SJSA1 (cell line): ENCODE measurements at regions not wholly inside any gene's neighbourhood (a gene's known extent, or its start where the extent isn't known, plus 50 kb on each side); places are given as distances from the start of the nearest gene placed in this dataset.

ENCODE experiments used
- DNase-seq, 2 experiments: peaks; one replicate each; pipeline ENCODE4 v3.0.0-alpha.2; 2015 to 2020; ENCODE audit warnings: low spot score in 2 of 2, low read depth in 1 of 2
- H3K27ac ChIP-seq: fragments of 250-450 bp; sonication (Bioruptor Pico); 2 replicates; pipeline ENCODE4 v1.5.1; 2020; ENCODE audit warnings: mild to moderate bottlenecking, moderate library complexity
- H3K27me3 ChIP-seq: fragments of 250-450 bp; sonication (Bioruptor Pico); replicated peaks from 2 replicates; pipeline ENCODE4 v1.5.1; 2020; ENCODE audit warnings: mild to moderate bottlenecking, moderate library complexity
- H3K36me3 ChIP-seq: fragments of 250-450 bp; sonication (Bioruptor Pico); 2 replicates; pipeline ENCODE4 v1.5.1; 2020; ENCODE audit warnings: mild to moderate bottlenecking
- H3K4me1 ChIP-seq: fragments of 250-450 bp; sonication (Bioruptor Pico); replicated peaks from 2 replicates; pipeline ENCODE4 v1.6.1; 2021; ENCODE audit warnings: mild to moderate bottlenecking
- H3K4me3 ChIP-seq: fragments of 250-450 bp; sonication (Bioruptor Pico); 2 replicates; pipeline ENCODE4 v1.5.1; 2020; ENCODE audit warnings: mild to moderate bottlenecking
- H3K9me3 ChIP-seq: fragments of 250-450 bp; sonication (Bioruptor Pico); replicated peaks from 2 replicates; pipeline ENCODE4 v1.5.1; 2020; ENCODE audit warnings: mild to moderate bottlenecking

DNA sequence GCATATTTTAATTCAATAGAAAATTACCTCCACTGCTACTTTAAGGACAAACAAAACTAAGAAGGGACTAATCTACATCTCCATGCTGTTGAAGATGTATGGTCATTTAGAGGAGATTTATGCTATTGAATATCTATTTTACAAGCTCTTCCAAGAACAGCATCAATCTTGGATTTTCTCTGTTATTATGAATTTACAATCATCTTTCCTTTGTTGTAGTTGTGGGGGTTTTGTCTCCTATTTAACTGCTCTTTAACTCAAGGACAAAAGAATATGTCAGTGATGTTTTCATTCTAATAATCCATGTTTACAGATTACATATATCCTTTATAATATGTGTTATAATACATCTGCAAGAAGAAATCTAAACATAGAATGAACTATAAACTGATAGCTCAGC is 907.8 kb downstream of the ROBO2 start:
- Histone ChIP-seq H3K4me1 (no peaks in the 10 kb centered on the region), H3K9me3 (no peaks in the 10 kb centered on the region), H3K4me3 (no peak overlapping the region)

GRCh38 chr3:77967621-77968020 is 927.7 kb downstream of the ROBO2 start:
- Histone ChIP-seq H3K27me3 (no peaks in the 10 kb centered on the region), H3K9me3 (no peaks in the 10 kb centered on the region), H3K36me3 (no peaks in the 10 kb centered on the region), H3K4me1 (no peaks in the 10 kb centered on the region), H3K27ac (no peak overlapping the region), H3K4me3 (no peak overlapping the region)
- DNase-seq = no peak

More for the DNA sequence above, 907.8 kb downstream of the ROBO2 start:
- no peak overlapping the region for H3K27ac ChIP-seq
- DNase-seq = no peak
- no peaks in the 10 kb centered on the region for H3K27me3 ChIP-seq
- no peaks in the 10 kb centered on the region for H3K36me3 ChIP-seq

DNA sequence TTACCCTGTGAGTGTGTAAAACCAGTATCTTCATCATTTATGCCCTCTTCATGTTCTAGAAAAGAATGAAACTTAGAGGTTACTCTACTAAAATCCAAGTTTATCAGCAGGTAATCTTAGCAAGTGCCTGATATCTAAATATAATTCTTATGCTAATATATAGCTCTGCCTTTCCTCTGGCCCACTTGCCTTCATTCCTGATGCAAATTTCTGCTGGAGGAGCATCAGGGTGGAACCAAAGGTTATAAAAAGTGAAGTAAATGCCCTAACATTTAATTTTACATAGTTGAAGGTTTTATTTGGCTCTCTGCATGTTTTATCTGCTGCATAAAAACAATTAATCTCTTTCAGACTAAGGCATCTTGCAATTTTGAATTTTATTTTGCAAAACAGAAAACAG is 936.2 kb downstream of the ROBO2 start:
- H3K4me3 ChIP-seq = no peak overlapping the region
- no peak for DNase-seq
- no peaks in the 10 kb centered on the region for H3K27me3 ChIP-seq
- no peaks in the 10 kb centered on the region for H3K4me1 ChIP-seq
- H3K36me3 ChIP-seq = no peaks in the 10 kb centered on the region
- no peak overlapping the region for H3K27ac ChIP-seq
- H3K9me3 ChIP-seq = no peaks in the 10 kb centered on the region

GRCh38 chr3:78003090-78003489 is 963.2 kb downstream of the ROBO2 start:
- Histone ChIP-seq H3K4me1 (no peaks in the 10 kb centered on the region), H3K9me3 (no peaks in the 10 kb centered on the region), H3K4me3 (no peak overlapping the region), H3K27me3 (no peaks in the 10 kb centered on the region), H3K36me3 (no peaks in the 10 kb centered on the region), H3K27ac (no peak overlapping the region)
- DNase-seq = peak in 1 of 2 experiments; percentile 38

DNA sequence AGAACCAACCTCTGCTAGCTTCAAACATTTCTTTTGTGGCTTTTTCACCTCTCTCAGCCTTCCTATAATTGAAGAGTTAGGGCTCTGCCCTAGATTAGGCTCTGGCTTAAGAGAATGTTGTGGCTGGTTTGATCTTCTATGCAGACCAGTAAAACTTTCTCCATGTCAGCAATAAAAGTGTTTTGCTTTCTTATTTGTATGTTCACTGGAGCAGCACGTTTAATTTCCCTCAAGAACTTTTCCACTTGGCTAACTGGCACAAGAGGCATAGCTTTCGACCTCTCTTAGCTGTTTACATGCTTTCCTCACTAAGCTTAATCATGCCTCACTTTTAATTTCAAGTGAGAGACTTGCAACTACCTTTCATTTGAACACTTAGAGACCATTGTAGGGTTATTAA is 964.7 kb downstream of the ROBO2 start:
- H3K4me1 ChIP-seq = no peaks in the 10 kb centered on the region
- H3K9me3 ChIP-seq = no peaks in the 10 kb centered on the region
- no peaks in the 10 kb centered on the region for H3K27me3 ChIP-seq
- H3K4me3 ChIP-seq = no peak overlapping the region
- DNase-seq = no peak
- H3K36me3 ChIP-seq = no peaks in the 10 kb centered on the region
- H3K27ac ChIP-seq = no peak overlapping the region

- Histone ChIP-seq H3K36me3 (no peaks in the 10 kb centered on the region), H3K9me3 (no peaks in the 10 kb centered on the region), H3K4me1 (no peaks in the 10 kb centered on the region), H3K27me3 (no peaks in the 10 kb centered on the region), H3K4me3 (no peak overlapping the region), H3K27ac (no peak overlapping the region)
- no peak for DNase-seq
Observed at GRCh38 chr3:78013653-78014052, 973.8 kb downstream of the ROBO2 start.

DNA sequence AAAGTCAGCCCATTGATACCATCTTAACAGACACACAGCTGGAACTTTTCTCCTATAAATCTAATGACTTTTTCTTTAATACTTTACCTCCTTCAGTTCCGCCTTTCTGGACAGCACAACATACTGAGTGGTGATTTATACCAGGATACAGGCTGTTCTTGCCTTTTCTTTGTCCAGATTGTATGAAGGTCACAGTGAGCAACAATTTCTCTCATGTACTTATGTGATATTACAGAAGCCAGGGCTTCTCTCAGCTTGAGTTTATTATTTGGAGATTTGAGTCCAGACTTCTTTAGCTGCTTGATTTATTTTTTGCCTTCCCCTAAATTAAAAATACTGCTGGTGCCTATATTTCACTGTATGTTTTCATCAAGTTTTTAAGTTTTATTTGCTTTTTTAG is 976.0 kb downstream of the ROBO2 start:
- DNase-seq = no peak
- Histone ChIP-seq H3K4me1 (no peaks in the 10 kb centered on the region), H3K9me3 (no peaks in the 10 kb centered on the region), H3K36me3 (no peaks in the 10 kb centered on the region), H3K4me3 (no peak overlapping the region), H3K27ac (no peak overlapping the region), H3K27me3 (no peaks in the 10 kb centered on the region)

DNA sequence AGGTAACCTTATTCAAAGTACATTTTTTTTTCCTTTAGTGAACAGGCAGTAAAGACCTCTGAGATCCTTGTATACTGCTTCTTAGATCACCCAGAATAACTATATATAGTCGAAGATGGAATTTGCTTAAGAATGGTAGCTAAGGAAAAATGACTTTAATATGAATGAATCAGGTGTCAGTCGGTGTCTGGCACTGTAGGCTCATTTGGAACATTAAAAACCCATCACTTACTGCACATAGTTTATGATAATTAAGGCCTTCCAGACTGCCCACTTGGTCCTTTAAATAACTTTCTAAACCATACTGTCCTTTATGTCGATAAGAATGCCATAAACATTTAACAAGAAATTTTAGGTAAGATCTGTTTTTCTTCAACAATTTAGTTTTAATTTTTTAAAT is 981.8 kb downstream of the ROBO2 start:
- Histone ChIP-seq H3K4me1 (no peaks in the 10 kb centered on the region), H3K4me3 (no peak overlapping the region), H3K27ac (no peak overlapping the region), H3K36me3 (no peaks in the 10 kb centered on the region), H3K27me3 (no peaks in the 10 kb centered on the region), H3K9me3 (no peaks in the 10 kb centered on the region)
- DNase-seq = no peak

DNA sequence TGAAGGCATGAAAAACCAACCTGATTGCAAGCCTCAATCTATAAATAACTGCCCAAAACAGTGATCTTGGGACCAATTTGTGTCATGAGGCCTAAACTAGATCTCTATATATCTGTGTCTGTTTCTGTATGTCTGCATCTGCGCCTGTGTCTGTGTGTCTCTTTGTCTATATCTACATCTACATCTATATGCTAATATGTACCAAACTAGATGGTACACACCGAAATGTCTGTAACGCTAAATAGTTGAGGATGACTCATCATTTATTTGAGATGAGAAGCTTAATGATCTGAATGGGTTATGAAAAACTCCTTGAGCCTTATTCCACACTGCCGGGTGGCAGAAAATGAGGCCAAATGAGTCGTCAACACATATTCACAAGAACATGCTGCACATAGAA is 982.3 kb downstream of the ROBO2 start:
- no peaks in the 10 kb centered on the region for H3K4me1 ChIP-seq
- no peaks in the 10 kb centered on the region for H3K27me3 ChIP-seq
- DNase-seq = no peak
- H3K27ac ChIP-seq = no peak overlapping the region
- H3K36me3 ChIP-seq = no peaks in the 10 kb centered on the region
- no peaks in the 10 kb centered on the region for H3K9me3 ChIP-seq
- no peak overlapping the region for H3K4me3 ChIP-seq

DNA sequence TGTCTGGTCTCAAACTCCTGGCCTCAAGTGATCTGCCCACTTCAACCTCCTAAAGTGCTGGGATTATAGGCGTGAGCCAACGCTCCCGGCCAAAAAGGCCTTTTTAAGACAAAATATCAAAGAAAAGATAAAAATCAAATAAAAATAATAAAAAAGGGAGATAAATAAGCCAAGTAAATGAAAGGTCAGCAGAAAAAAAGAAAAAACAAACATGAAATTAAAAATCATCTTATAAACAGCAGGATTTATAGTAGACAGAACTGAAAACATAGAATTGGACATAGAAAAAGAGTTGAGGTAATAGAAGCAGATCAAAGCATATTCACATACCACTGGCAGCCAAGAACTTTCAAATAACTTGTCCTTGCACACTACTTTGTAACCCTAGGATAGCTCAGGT is 983.4 kb downstream of the ROBO2 start:
- no peak for DNase-seq
- no peaks in the 10 kb centered on the region for H3K27me3 ChIP-seq
- no peaks in the 10 kb centered on the region for H3K9me3 ChIP-seq
- H3K27ac ChIP-seq = no peak overlapping the region
- H3K36me3 ChIP-seq = no peaks in the 10 kb centered on the region
- H3K4me1 ChIP-seq = no peaks in the 10 kb centered on the region
- H3K4me3 ChIP-seq = no peak overlapping the region

GRCh38 chr3:78025916-78026315 is 986.0 kb downstream of the ROBO2 start:
- no peak for DNase-seq
- H3K27ac ChIP-seq = no peak overlapping the region
- no peaks in the 10 kb centered on the region for H3K27me3 ChIP-seq
- no peaks in the 10 kb centered on the region for H3K9me3 ChIP-seq
- H3K4me1 ChIP-seq = no peaks in the 10 kb centered on the region
- H3K4me3 ChIP-seq = no peak overlapping the region
- H3K36me3 ChIP-seq = no peaks in the 10 kb centered on the region

GRCh38 chr3:78026318-78026828 is 986.5 kb downstream of the ROBO2 start:
- Histone ChIP-seq H3K27me3 (no peaks in the 10 kb centered on the region), H3K4me3 (no peak overlapping the region), H3K9me3 (no peaks in the 10 kb centered on the region), H3K36me3 (no peaks in the 10 kb centered on the region), H3K27ac (no peak overlapping the region), H3K4me1 (no peaks in the 10 kb centered on the region)
- no peak for DNase-seq

- Histone ChIP-seq H3K27ac (no peak overlapping the region), H3K27me3 (peaks cover 4% of the 10 kb centered on the region; the same call in 1 of the 2 replicates), H3K36me3 (no peaks in the 10 kb centered on the region), H3K4me1 (no peaks in the 10 kb centered on the region), H3K9me3 (no peaks in the 10 kb centered on the region), H3K4me3 (no peak overlapping the region)
- no peak for DNase-seq
Observed at GRCh38 chr3:78029775-78030174, 989.9 kb downstream of the ROBO2 start.

DNA sequence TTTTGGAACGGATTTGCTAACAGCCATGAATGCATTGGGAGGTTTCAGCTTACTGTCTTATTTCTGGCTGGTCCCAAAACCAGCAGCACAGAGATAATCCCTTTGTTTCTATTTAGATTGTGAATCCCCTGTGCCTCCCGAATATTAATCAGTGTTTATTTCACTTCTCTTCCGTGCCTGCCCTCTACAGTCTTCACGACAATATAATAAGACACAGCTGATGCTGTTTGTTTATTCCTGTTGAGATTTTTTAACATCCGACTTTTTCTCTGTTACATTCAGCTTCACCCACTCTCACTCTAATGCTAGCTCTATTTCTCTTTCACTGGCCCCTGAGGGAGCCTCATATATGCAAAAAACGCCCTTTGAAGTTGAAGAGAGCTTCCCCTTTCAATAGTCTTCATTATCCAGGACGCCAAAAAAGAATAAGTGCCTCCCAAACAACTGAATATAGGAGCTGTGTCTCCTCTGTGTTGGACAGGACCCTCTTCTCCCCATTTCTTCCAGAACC is 995.3 kb downstream of the ROBO2 start:
- Histone ChIP-seq H3K9me3 (no peaks in the 10 kb centered on the region), H3K27me3 (peaks cover 4% of the 10 kb centered on the region; the same call in 1 of the 2 replicates), H3K36me3 (no peaks in the 10 kb centered on the region), H3K27ac (no peak overlapping the region), H3K4me1 (no peaks in the 10 kb centered on the region), H3K4me3 (no peak overlapping the region)
- no peak for DNase-seq

DNA sequence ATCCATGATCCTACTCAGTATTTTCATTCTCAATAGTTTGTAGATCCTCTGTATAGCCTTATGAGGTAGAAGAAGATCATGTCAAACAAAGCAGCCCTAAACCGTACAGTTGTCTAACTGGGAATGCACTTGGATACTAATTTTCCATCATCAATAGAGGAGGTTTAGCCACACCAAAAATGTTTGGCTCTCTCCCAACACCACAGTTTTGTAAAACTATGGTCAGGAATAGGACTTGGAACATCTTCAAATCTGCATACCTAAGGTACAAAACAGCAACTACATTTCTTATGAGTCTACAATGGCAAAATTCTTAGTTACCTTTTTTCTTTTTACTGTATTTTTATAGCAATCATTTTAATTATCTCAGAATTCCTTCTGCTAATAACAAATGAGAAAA is 1001.6 kb downstream of the ROBO2 start:
- H3K9me3 ChIP-seq = no peaks in the 10 kb centered on the region
- no peak for DNase-seq
- H3K27ac ChIP-seq = no peak overlapping the region
- H3K27me3 ChIP-seq = no peaks in the 10 kb centered on the region
- H3K4me3 ChIP-seq = no peak overlapping the region
- no peaks in the 10 kb centered on the region for H3K36me3 ChIP-seq
- H3K4me1 ChIP-seq = no peaks in the 10 kb centered on the region
